Naive B cell (primary cell): ENCODE measurements at regions not wholly inside any gene's neighbourhood (a gene's known extent, or its start where the extent isn't known, plus 50 kb on each side); places are given as distances from the start of the nearest gene placed in this dataset.

Experiments
- ATAC-seq, 2 donors: fragments of 150-1000 bp; cut with Tn5 transposase; 2 replicates each; pipeline ENCODE4 v1.10.0; 2021; ENCODE audit warnings: low read depth in 2 of 2, mild to moderate bottlenecking in 2 of 2, moderate library complexity in 2 of 2
- DNase-seq: peaks from one replicate; pipeline ENCODE4 v3.0.0; 2022
- H3K27ac Mint-ChIP-seq, 6 donors: one replicate each; pipeline ENCODE4 v1.8.0; 2020 to 2022; ENCODE audit warnings: mild to moderate bottlenecking in 6 of 6, mixed read lengths in 6 of 6, moderate library complexity in 5 of 6, inconsistent platforms in 2 of 6
- H3K27me3 Mint-ChIP-seq, 3 donors: one replicate each; pipeline ENCODE4 v1.8.0; 2021 to 2022; ENCODE audit warnings: mixed read lengths in 3 of 3, mild to moderate bottlenecking in 1 of 3
- H3K36me3 Mint-ChIP-seq, 2 donors: one replicate each; pipeline ENCODE4 v1.8.0; 2020 to 2022; ENCODE audit warnings: mixed read lengths in 2 of 2, inconsistent platforms in 1 of 2, mild to moderate bottlenecking in 1 of 2
- H3K4me1 Mint-ChIP-seq, 3 donors: one replicate each; pipeline ENCODE4 v1.8.0; 2020 to 2022; ENCODE audit warnings: mixed read lengths in 3 of 3, inconsistent platforms in 1 of 3, mild to moderate bottlenecking in 1 of 3, moderate library complexity in 1 of 3
- H3K4me3 Mint-ChIP-seq, 8 donors: one replicate each; pipeline ENCODE4 v1.8.0; 2020 to 2022; ENCODE audit warnings: mild to moderate bottlenecking in 8 of 8, mixed read lengths in 8 of 8, moderate library complexity in 8 of 8, inconsistent platforms in 2 of 8
- H3K9me3 Mint-ChIP-seq, 7 donors: one replicate each; pipeline ENCODE4 v1.8.0; 2020 to 2022; ENCODE audit warnings: mixed read lengths in 7 of 7, mild to moderate bottlenecking in 5 of 7, inconsistent platforms in 2 of 7, moderate library complexity in 1 of 7

- no peaks in the 10 kb centered on the region for H3K36me3 Mint-ChIP-seq
- ATAC-seq (no peak), DNase-seq (no peak)
- no peaks in the 10 kb centered on the region for H3K4me1 Mint-ChIP-seq
- peaks cover 0 to 8% (median 4%) of the 10 kb centered on the region in 3 donors for H3K27me3 Mint-ChIP-seq
- H3K27ac Mint-ChIP-seq = peak overlapping the region in 1 of 6 donors; percentile 61
- peaks cover 0 to 2% (median 0%) of the 10 kb centered on the region in 7 donors for H3K9me3 Mint-ChIP-seq
- no peak overlapping the region for H3K4me3 Mint-ChIP-seq
Observed at GRCh38 chr3:34837848-34838741, 801.2 kb upstream of the ARPP21 start.

GRCh38 chr3:34842706-34843480, 796.4 kb upstream of the ARPP21 start:
- Mint-ChIP-seq H3K9me3 (peaks cover 0 to 2% (median 0%) of the 10 kb centered on the region in 7 donors), H3K27me3 (peaks cover 0 to 9% (median 0%) of the 10 kb centered on the region in 3 donors), H3K4me3 (no peak overlapping the region), H3K27ac (peak overlapping the region in 1 of 6 donors; percentile 33), H3K36me3 (no peaks in the 10 kb centered on the region), H3K4me1 (no peaks in the 10 kb centered on the region)
- ATAC-seq = no peak
- no peak for DNase-seq

- DNase-seq = no peak
- ATAC-seq = no peak
- Mint-ChIP-seq H3K4me1 (no peaks in the 10 kb centered on the region), H3K27me3 (peaks cover 0 to 9% (median 0%) of the 10 kb centered on the region in 3 donors), H3K4me3 (no peak overlapping the region), H3K36me3 (no peaks in the 10 kb centered on the region), H3K9me3 (peaks cover 0 to 2% (median 0%) of the 10 kb centered on the region in 7 donors), H3K27ac (no peak overlapping the region)
Observed at GRCh38 chr3:34844323-34844620, 795.1 kb upstream of the ARPP21 start.

- DNase-seq = no peak
- no peak overlapping the region for H3K4me3 Mint-ChIP-seq
- no peaks in the 10 kb centered on the region for H3K36me3 Mint-ChIP-seq
- peaks cover 0 to 4% (median 0%) of the 10 kb centered on the region in 7 donors for H3K9me3 Mint-ChIP-seq
- peak overlapping the region in 1 of 6 donors; percentile 41 for H3K27ac Mint-ChIP-seq
- H3K27me3 Mint-ChIP-seq = no peaks in the 10 kb centered on the region
- no peak for ATAC-seq
- H3K4me1 Mint-ChIP-seq = no peaks in the 10 kb centered on the region
Observed at GRCh38 chr3:34851137-34851536, 788.2 kb upstream of the ARPP21 start.

- DNase-seq = no peak
- H3K27ac Mint-ChIP-seq = no peak overlapping the region
- ATAC-seq = no peak
- peaks cover 0 to 4% (median 0%) of the 10 kb centered on the region in 7 donors for H3K9me3 Mint-ChIP-seq
- H3K4me3 Mint-ChIP-seq = no peak overlapping the region
- H3K36me3 Mint-ChIP-seq = no peaks in the 10 kb centered on the region
- no peaks in the 10 kb centered on the region for H3K27me3 Mint-ChIP-seq
- no peaks in the 10 kb centered on the region for H3K4me1 Mint-ChIP-seq
Observed at GRCh38 chr3:34852844-34853439, 786.4 kb upstream of the ARPP21 start.

- Mint-ChIP-seq H3K4me1 (no peaks in the 10 kb centered on the region), H3K27ac (no peak overlapping the region), H3K4me3 (no peak overlapping the region), H3K36me3 (no peaks in the 10 kb centered on the region), H3K9me3 (peaks cover 0 to 4% (median 0%) of the 10 kb centered on the region in 7 donors), H3K27me3 (no peaks in the 10 kb centered on the region)
- ATAC-seq (no peak), DNase-seq (no peak)
Observed at GRCh38 chr3:34856081-34856947, 783.0 kb upstream of the ARPP21 start.

- Mint-ChIP-seq H3K9me3 (peaks cover 0 to 2% (median 0%) of the 10 kb centered on the region in 7 donors), H3K36me3 (no peaks in the 10 kb centered on the region), H3K4me1 (no peaks in the 10 kb centered on the region), H3K27ac (no peak overlapping the region), H3K27me3 (no peaks in the 10 kb centered on the region), H3K4me3 (no peak overlapping the region)
- ATAC-seq (no peak), DNase-seq (no peak)
Observed at GRCh38 chr3:34858067-34858660, 781.2 kb upstream of the ARPP21 start.

- no peaks in the 10 kb centered on the region for H3K9me3 Mint-ChIP-seq
- H3K36me3 Mint-ChIP-seq = no peaks in the 10 kb centered on the region
- DNase-seq (no peak), ATAC-seq (no peak)
- H3K4me1 Mint-ChIP-seq = peaks cover 5 to 8% (median 7%) of the 10 kb centered on the region in 3 donors
- H3K27ac Mint-ChIP-seq = no peak overlapping the region
- H3K27me3 Mint-ChIP-seq = no peaks in the 10 kb centered on the region
- H3K4me3 Mint-ChIP-seq = no peak overlapping the region
Observed at GRCh38 chr3:34859746-34860145, 779.6 kb upstream of the ARPP21 start.

- no peak for ATAC-seq
- Mint-ChIP-seq H3K4me3 (no peak overlapping the region), H3K9me3 (no peaks in the 10 kb centered on the region), H3K27me3 (peaks cover 0 to 7% (median 0%) of the 10 kb centered on the region in 3 donors), H3K4me1 (peaks cover 5 to 8% (median 7%) of the 10 kb centered on the region in 3 donors), H3K36me3 (no peaks in the 10 kb centered on the region), H3K27ac (no peak overlapping the region)
- DNase-seq = no peak
Observed at GRCh38 chr3:34862456-34862855, 776.9 kb upstream of the ARPP21 start.

- no peaks in the 10 kb centered on the region for H3K36me3 Mint-ChIP-seq
- peak overlapping the region in 1 of 8 donors; percentile 58 for H3K4me3 Mint-ChIP-seq
- no peaks in the 10 kb centered on the region for H3K9me3 Mint-ChIP-seq
- DNase-seq = peak; percentile 6
- H3K27me3 Mint-ChIP-seq = peaks cover 3 to 7% (median 7%) of the 10 kb centered on the region in 3 donors
- peaks cover 5 to 8% (median 7%) of the 10 kb centered on the region in 3 donors for H3K4me1 Mint-ChIP-seq
- no peak overlapping the region for H3K27ac Mint-ChIP-seq
- peak; percentile 53 to 65 for ATAC-seq
Observed at GRCh38 chr3:34863485-34863884, 775.8 kb upstream of the ARPP21 start.

- DNase-seq = no peak
- Mint-ChIP-seq H3K27ac (peak overlapping the region in 2 of 6 donors; percentile 16 to 39), H3K4me1 (peaks cover 5 to 8% (median 7%) of the 10 kb centered on the region in 3 donors), H3K36me3 (no peaks in the 10 kb centered on the region), H3K27me3 (peaks cover 4 to 8% (median 7%) of the 10 kb centered on the region in 3 donors), H3K9me3 (no peaks in the 10 kb centered on the region), H3K4me3 (peak overlapping the region in 1 of 8 donors; percentile 58)
- ATAC-seq = no peak
Observed at GRCh38 chr3:34864011-34864410, 775.3 kb upstream of the ARPP21 start.

- no peak overlapping the region for H3K27ac Mint-ChIP-seq
- H3K4me3 Mint-ChIP-seq = no peak overlapping the region
- peaks cover 5 to 8% (median 7%) of the 10 kb centered on the region in 3 donors for H3K4me1 Mint-ChIP-seq
- ATAC-seq (no peak), DNase-seq (no peak)
- H3K36me3 Mint-ChIP-seq = no peaks in the 10 kb centered on the region
- H3K27me3 Mint-ChIP-seq = peaks cover 4 to 8% (median 7%) of the 10 kb centered on the region in 3 donors
- H3K9me3 Mint-ChIP-seq = no peaks in the 10 kb centered on the region
Observed at GRCh38 chr3:34865346-34865745, 774.0 kb upstream of the ARPP21 start.
